ENCODE measurements at regions not wholly inside any gene's neighbourhood (a gene's known extent, or its start where the extent isn't known, plus 50 kb on each side); places are given as distances from the start of the nearest gene placed in this dataset.

DNA sequence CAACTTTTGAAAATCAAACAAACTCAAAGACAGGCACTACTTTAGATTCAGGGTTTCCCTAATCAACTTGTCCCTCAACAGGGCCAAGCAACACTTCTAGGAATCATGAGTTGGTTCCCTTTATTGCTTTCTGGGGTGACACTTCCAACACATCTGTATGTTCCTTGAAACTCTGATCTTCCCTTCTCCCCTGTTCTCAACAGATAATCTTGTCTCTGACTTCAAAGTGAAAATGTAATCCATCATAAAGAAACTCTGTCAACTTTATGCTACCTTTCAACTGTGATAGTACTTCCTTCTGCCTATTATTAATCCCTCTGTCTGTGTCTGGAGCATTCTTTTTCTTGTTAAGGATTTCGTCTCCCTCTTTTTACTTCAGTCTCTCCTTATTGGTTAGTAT lies 250.1 kb upstream of the MEF2C start:
- H3K4me1 ChIP-seq (ENCODE audit: control insufficient read depth, extremely low read depth, insufficient read depth, low read length) = peaks cover under 1% of the 10 kb centered on the region
- ChIA-PET POLR2A (no interaction called here), CTCF (interaction anchor here (1.5 kb wide), 1 partner anchor 10 kb away, joined by 3 read pairs; no protein-coding TSS in a partner anchor)
- TF ChIP-seq FOS (IDR thresholded peaks at IDR 0.05; ENCODE audit: borderline replicate concordance, insufficient read depth, low read length) (no peak), JUN (IDR thresholded peaks at IDR 0.05; ENCODE audit: borderline replicate concordance, insufficient read depth, insufficient read length, low read depth) (no peak)
- no peaks in the 10 kb centered on the region for H3K9me3 ChIP-seq (replicated peaks; ENCODE audit: control insufficient read depth, insufficient read depth, low read length)
- H3K79me2 ChIP-seq (ENCODE audit: control insufficient read depth, insufficient read depth, low read length) = no peaks in the 10 kb centered on the region
- intact Hi-C loops (cut with micrococcal nuclease) (no loop called here), dilution Hi-C loops (cut with MboI; ENCODE audit: extremely low pct_ligation_motif_present, low sequenced_read_pairs) (no loop called here)
- H3K9ac ChIP-seq (replicated peaks; ENCODE audit: extremely low read depth, insufficient read depth, low read length) = no peak overlapping the region
- no peak overlapping the region for H3K27ac ChIP-seq (ENCODE audit: insufficient read depth, low read depth, low read length)
- DNase-seq (ENCODE audit: low read depth, low spot score) (no peak), FAIRE-seq (no peak)
- no peak overlapping the region for H2AFZ ChIP-seq (ENCODE audit: low read depth, low read length)
- H4K20me1 ChIP-seq (replicated peaks; ENCODE audit: control insufficient read depth, extremely low read depth, insufficient read depth, low read length) = no peaks in the 10 kb centered on the region
- H3K9me1 ChIP-seq (replicated peaks; ENCODE audit: control insufficient read depth, extremely low read depth, insufficient read depth, low read length) = no peaks in the 10 kb centered on the region
- no peak overlapping the region for H3K4me2 ChIP-seq (ENCODE audit: insufficient read depth, low read length)
- no peaks in the 10 kb centered on the region for H3K27me3 ChIP-seq (ENCODE audit: control insufficient read depth in 2 of 2, insufficient read depth in 2 of 2, low read length in 2 of 2)
- no TSS peak for BruUV-seq (replicated peaks)
- no peaks in the 10 kb centered on the region for H3K36me3 ChIP-seq (ENCODE audit: control insufficient read depth in 2 of 2, extremely low read depth in 1 of 2, insufficient read depth in 2 of 2, low read length in 2 of 2)
- no peak overlapping the region for H3K4me3 ChIP-seq (replicated peaks in 1 of 3; ENCODE audit: insufficient read depth in 1 of 3, low read depth in 1 of 3, low read length in 3 of 3)

DNA sequence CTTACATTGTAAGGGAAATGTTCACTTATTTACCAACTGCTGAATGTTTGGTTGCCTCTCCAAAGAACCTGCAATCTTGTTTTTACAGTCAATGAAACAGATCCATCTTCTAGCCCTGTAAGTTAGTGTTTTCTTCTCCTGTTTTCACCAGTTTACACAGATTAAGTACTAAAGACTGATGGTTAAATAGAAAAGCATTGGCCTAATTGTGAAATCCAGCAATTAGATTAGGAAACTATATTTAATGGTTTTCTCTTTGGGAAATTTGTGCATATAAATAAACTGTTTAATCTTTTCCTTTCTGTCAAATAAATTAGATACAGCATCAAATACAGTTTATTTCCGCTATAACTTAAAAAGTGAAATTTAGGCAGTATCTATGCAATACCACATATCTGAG lies 247.9 kb upstream of the MEF2C start:
- Histone ChIP-seq H3K27ac (ENCODE audit: insufficient read depth, low read depth, low read length) (no peak overlapping the region), H3K9me1 (replicated peaks; ENCODE audit: control insufficient read depth, extremely low read depth, insufficient read depth, low read length) (no peaks in the 10 kb centered on the region), H3K4me3 (replicated peaks in 1 of 3; ENCODE audit: insufficient read depth in 1 of 3, low read depth in 1 of 3, low read length in 3 of 3) (no peak overlapping the region), H3K4me2 (ENCODE audit: insufficient read depth, low read length) (no peak overlapping the region), H3K9ac (replicated peaks; ENCODE audit: extremely low read depth, insufficient read depth, low read length) (no peak overlapping the region), H3K79me2 (ENCODE audit: control insufficient read depth, insufficient read depth, low read length) (no peaks in the 10 kb centered on the region), H4K20me1 (replicated peaks; ENCODE audit: control insufficient read depth, extremely low read depth, insufficient read depth, low read length) (no peaks in the 10 kb centered on the region), H3K27me3 (ENCODE audit: control insufficient read depth in 2 of 2, insufficient read depth in 2 of 2, low read length in 2 of 2) (no peaks in the 10 kb centered on the region), H3K36me3 (ENCODE audit: control insufficient read depth in 2 of 2, extremely low read depth in 1 of 2, insufficient read depth in 2 of 2, low read length in 2 of 2) (no peaks in the 10 kb centered on the region), H3K9me3 (replicated peaks; ENCODE audit: control insufficient read depth, insufficient read depth, low read length) (no peaks in the 10 kb centered on the region), H2AFZ (ENCODE audit: low read depth, low read length) (no peak overlapping the region), H3K4me1 (ENCODE audit: control insufficient read depth, extremely low read depth, insufficient read depth, low read length) (peaks cover 4% of the 10 kb centered on the region)
- intact Hi-C loops (cut with micrococcal nuclease) = no loop called here
- DNase-seq (ENCODE audit: low read depth, low spot score) (no peak), FAIRE-seq (no peak)
- dilution Hi-C loops (cut with MboI; ENCODE audit: extremely low pct_ligation_motif_present, low sequenced_read_pairs) = no loop called here
- TF ChIP-seq, protein P1, sequence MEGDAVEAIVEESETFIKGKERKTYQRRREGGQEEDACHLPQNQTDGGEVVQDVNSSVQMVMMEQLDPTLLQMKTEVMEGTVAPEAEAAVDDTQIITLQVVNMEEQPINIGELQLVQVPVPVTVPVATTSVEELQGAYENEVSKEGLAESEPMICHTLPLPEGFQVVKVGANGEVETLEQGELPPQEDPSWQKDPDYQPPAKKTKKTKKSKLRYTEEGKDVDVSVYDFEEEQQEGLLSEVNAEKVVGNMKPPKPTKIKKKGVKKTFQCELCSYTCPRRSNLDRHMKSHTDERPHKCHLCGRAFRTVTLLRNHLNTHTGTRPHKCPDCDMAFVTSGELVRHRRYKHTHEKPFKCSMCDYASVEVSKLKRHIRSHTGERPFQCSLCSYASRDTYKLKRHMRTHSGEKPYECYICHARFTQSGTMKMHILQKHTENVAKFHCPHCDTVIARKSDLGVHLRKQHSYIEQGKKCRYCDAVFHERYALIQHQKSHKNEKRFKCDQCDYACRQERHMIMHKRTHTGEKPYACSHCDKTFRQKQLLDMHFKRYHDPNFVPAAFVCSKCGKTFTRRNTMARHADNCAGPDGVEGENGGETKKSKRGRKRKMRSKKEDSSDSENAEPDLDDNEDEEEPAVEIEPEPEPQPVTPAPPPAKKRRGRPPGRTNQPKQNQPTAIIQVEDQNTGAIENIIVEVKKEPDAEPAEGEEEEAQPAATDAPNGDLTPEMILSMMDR (IDR thresholded peaks at IDR 0.05; ENCODE audit: extremely low read depth in 1 of 2, insufficient read depth in 1 of 2, low read depth in 1 of 2, low read length in 2 of 2) = no peak
- TF ChIP-seq GATA2 (IDR thresholded peaks at IDR 0.05; ENCODE audit: insufficient read depth, insufficient read length, low read depth, low read length) (no peak), JUN (IDR thresholded peaks at IDR 0.05; ENCODE audit: borderline replicate concordance, insufficient read depth, insufficient read length, low read depth) (no peak), EZH2 (IDR thresholded peaks at IDR 0.05; ENCODE audit: borderline replicate concordance, low read depth, low read length, severe bottlenecking) (no peak), POLR2AphosphoS5 (IDR thresholded peaks at IDR 0.05; ENCODE audit: insufficient read depth, low read depth, low read length) (no peak), POLR2A (IDR thresholded peaks at IDR 0.05; ENCODE audit: low read depth, low read length) (no peak), FOS (IDR thresholded peaks at IDR 0.05; ENCODE audit: borderline replicate concordance, insufficient read depth, low read length) (no peak), MYC (IDR thresholded peaks at IDR 0.05; ENCODE audit: low read depth, low read length) (no peak)
- TF ChIP-seq, protein P2, sequence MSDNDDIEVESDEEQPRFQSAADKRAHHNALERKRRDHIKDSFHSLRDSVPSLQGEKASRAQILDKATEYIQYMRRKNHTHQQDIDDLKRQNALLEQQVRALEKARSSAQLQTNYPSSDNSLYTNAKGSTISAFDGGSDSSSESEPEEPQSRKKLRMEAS (IDR thresholded peaks at IDR 0.05; ENCODE audit: insufficient read depth, insufficient read length) = no peak
- CTCF ChIA-PET = interaction anchor here (1.7 kb wide), 1 partner anchor 403 kb away, joined by 4 read pairs; no protein-coding TSS in a partner anchor
- POLR2A ChIA-PET = no interaction called here
- no TSS peak for BruUV-seq (replicated peaks)

Data from endothelial cell of umbilical vein (primary cell).